SK-N-MC (cell line): ENCODE measurements at regions not wholly inside any gene's neighbourhood (a gene's known extent, or its start where the extent isn't known, plus 50 kb on each side); places are given as distances from the start of the nearest gene placed in this dataset.

ENCODE experiments used
- EZH2 ChIP-seq: fragments of 200-600 bp; sonication (generic); IDR thresholded peaks from one replicate; pipeline ENCODE4 v1.6.1; 2017; ENCODE audit warnings: antibody characterized with exemption
- FOXP2 ChIP-seq: optimal IDR thresholded peaks from 2 replicates; pipeline ENCODE3; 2011; ENCODE audit warnings: mild to moderate bottlenecking, moderate library complexity; ENCODE audit not compliant: insufficient read depth; ENCODE audit errors: extremely low read length, control extremely low read depth
- POLR2AphosphoS5 ChIP-seq: IDR thresholded peaks from 2 replicates; pipeline ENCODE4 v1.6.1; 2012; ENCODE audit warnings: mild to moderate bottlenecking, low read depth, low read length, borderline replicate concordance

DNA sequence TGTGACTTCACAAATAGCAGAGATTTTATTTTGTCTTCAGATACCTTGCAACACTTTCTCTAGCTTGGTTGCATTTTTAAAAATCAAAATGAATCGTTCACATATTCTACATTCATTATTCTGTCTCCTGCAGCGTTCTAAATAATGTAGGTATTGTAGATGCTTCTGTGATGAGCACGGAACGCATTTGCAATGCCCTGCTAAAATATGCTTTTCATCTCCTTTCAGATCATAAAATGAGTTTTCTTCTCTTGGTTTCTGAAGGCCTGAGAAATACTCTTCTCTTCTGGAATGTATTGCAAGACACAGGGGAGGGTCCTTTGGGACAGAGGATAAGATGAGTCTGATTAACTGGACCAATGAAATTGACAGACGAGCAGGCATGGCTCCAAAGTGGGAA, 390.7 kb downstream of the PREX1 start:
- TF ChIP-seq POLR2AphosphoS5: no peak
- TF ChIP-seq EZH2: no peak
- TF ChIP-seq FOXP2: no peak
